PC-3 (cell line): ENCODE measurements at regions not wholly inside any gene's neighbourhood (a gene's known extent, or its start where the extent isn't known, plus 50 kb on each side); places are given as distances from the start of the nearest gene placed in this dataset.

Experiments
- EZH2 ChIP-seq: fragments of 300-600 bp; sonication (generic); IDR thresholded peaks from one replicate; pipeline ENCODE4 v1.6.1; 2017; ENCODE audit warnings: antibody characterized with exemption, mild to moderate bottlenecking, low read length; ENCODE audit not compliant: unreplicated experiment
- EZH2phosphoT487 ChIP-seq: fragments of 300-600 bp; sonication (generic); IDR thresholded peaks from 2 replicates; pipeline ENCODE4 v1.6.1; 2018; ENCODE audit warnings: mild to moderate bottlenecking, antibody characterized with exemption, low read length, borderline replicate concordance
- TF ChIP-seq, protein P1 (sequence below): fragments of 300-600 bp; sonication (generic); conservative IDR thresholded peaks from 2 replicates; pipeline ENCODE4 v1.5.1; 2017; ENCODE audit warnings: antibody characterized with exemption, low read depth, mild to moderate bottlenecking, low read length

GRCh38 chr17:59488805-59489204, 76.6 kb upstream of the DHX40 start:
- TF ChIP-seq, protein P1, sequence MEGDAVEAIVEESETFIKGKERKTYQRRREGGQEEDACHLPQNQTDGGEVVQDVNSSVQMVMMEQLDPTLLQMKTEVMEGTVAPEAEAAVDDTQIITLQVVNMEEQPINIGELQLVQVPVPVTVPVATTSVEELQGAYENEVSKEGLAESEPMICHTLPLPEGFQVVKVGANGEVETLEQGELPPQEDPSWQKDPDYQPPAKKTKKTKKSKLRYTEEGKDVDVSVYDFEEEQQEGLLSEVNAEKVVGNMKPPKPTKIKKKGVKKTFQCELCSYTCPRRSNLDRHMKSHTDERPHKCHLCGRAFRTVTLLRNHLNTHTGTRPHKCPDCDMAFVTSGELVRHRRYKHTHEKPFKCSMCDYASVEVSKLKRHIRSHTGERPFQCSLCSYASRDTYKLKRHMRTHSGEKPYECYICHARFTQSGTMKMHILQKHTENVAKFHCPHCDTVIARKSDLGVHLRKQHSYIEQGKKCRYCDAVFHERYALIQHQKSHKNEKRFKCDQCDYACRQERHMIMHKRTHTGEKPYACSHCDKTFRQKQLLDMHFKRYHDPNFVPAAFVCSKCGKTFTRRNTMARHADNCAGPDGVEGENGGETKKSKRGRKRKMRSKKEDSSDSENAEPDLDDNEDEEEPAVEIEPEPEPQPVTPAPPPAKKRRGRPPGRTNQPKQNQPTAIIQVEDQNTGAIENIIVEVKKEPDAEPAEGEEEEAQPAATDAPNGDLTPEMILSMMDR, result no peak
- TF ChIP-seq EZH2phosphoT487 (no peak), EZH2 (no peak)
